ENCODE measurements at regions not wholly inside any gene's neighbourhood (a gene's known extent, or its start where the extent isn't known, plus 50 kb on each side); places are given as distances from the start of the nearest gene placed in this dataset.

- H3K4me3 ChIP-seq (ENCODE audit: low read length) = no peak overlapping the region
- TF ChIP-seq CTCF (conservative IDR thresholded peaks at IDR 0.05; ENCODE audit: low read depth, low read length) = no peak
- DNase-seq (ENCODE audit: low read depth) = no peak
Observed at GRCh38 chr21:19011451-19011850, 607.9 kb upstream of the TMPRSS15 start.

- no peak overlapping the region for H3K4me3 ChIP-seq (ENCODE audit: low read length)
- no peak for TF ChIP-seq CTCF (conservative IDR thresholded peaks at IDR 0.05; ENCODE audit: low read depth, low read length)
- no peak for DNase-seq (ENCODE audit: low read depth)
Observed at GRCh38 chr21:19013916-19014315, 610.3 kb upstream of the TMPRSS15 start.

GRCh38 chr21:19018529-19018928 lies 614.9 kb upstream of the TMPRSS15 start:
- no peak overlapping the region for H3K4me3 ChIP-seq (ENCODE audit: low read length)
- no peak for DNase-seq (ENCODE audit: low read depth)
- TF ChIP-seq CTCF (conservative IDR thresholded peaks at IDR 0.05; ENCODE audit: low read depth, low read length) = no peak

- no peak for DNase-seq (ENCODE audit: low read depth)
- H3K4me3 ChIP-seq (ENCODE audit: low read length) = no peak overlapping the region
- TF ChIP-seq CTCF (conservative IDR thresholded peaks at IDR 0.05; ENCODE audit: low read depth, low read length) = no peak
Observed at GRCh38 chr21:19022978-19023377, 619.4 kb upstream of the TMPRSS15 start.

GRCh38 chr21:19026911-19027310 lies 623.3 kb upstream of the TMPRSS15 start:
- no peak overlapping the region for H3K4me3 ChIP-seq (ENCODE audit: low read length)
- no peak for DNase-seq (ENCODE audit: low read depth)
- no peak for TF ChIP-seq CTCF (conservative IDR thresholded peaks at IDR 0.05; ENCODE audit: low read depth, low read length)

GRCh38 chr21:19029816-19030215 lies 626.2 kb upstream of the TMPRSS15 start:
- no peak overlapping the region for H3K4me3 ChIP-seq (ENCODE audit: low read length)
- TF ChIP-seq CTCF (conservative IDR thresholded peaks at IDR 0.05; ENCODE audit: low read depth, low read length) = no peak
- DNase-seq (ENCODE audit: low read depth) = no peak

GRCh38 chr21:19031953-19032352 lies 628.4 kb upstream of the TMPRSS15 start:
- H3K4me3 ChIP-seq (ENCODE audit: low read length) = no peak overlapping the region
- DNase-seq (ENCODE audit: low read depth) = no peak
- no peak for TF ChIP-seq CTCF (conservative IDR thresholded peaks at IDR 0.05; ENCODE audit: low read depth, low read length)
